Activated T-cell treated with anti-CD3 and anti-CD28 coated beads, Interleukin-2, amount 50 U/mL, for 72 hours (primary cell): ENCODE measurements at regions not wholly inside any gene's neighbourhood (a gene's known extent, or its start where the extent isn't known, plus 50 kb on each side); places are given as distances from the start of the nearest gene placed in this dataset.
"Not testable (repeated sequence)": the region's sequence is repeated elsewhere in the genome, so short reads cannot be mapped to it uniquely, and the experiment has no call there.

Source experiments
- ATAC-seq, 2 donors: fragments of 150-1000 bp; cut with Tn5 transposase; replicated peaks in 1 of 2; 2 replicates each; pipeline ENCODE4 v1.10.0; 2021; ENCODE audit warnings: moderate library complexity in 2 of 2, mild to moderate bottlenecking in 1 of 2
- DNase-seq, 2 donors: peaks; one replicate each; pipeline ENCODE4 v3.0.0; 2021 to 2022; ENCODE audit warnings: mixed read lengths in 1 of 2
- H3K27ac Mint-ChIP-seq: one replicate; pipeline ENCODE4 v1.8.0; 2022; ENCODE audit warnings: mild to moderate bottlenecking, moderate library complexity, mixed read lengths
- H3K27me3 Mint-ChIP-seq: one replicate; pipeline ENCODE4 v1.8.0; 2022; ENCODE audit warnings: low read depth, mixed read lengths
- H3K36me3 Mint-ChIP-seq, 2 donors: one replicate each; pipeline ENCODE4 v1.8.0; 2022; ENCODE audit warnings: mixed read lengths in 2 of 2, mild to moderate bottlenecking in 1 of 2; ENCODE audit not compliant: insufficient read depth in 2 of 2
- H3K4me1 Mint-ChIP-seq: one replicate; pipeline ENCODE4 v1.8.0; 2022; ENCODE audit warnings: low read depth, mixed read lengths
- H3K4me3 Mint-ChIP-seq, 2 donors: one replicate each; pipeline ENCODE4 v1.8.0; 2022; ENCODE audit warnings: mild to moderate bottlenecking in 2 of 2, mixed read lengths in 2 of 2, moderate library complexity in 2 of 2
- H3K9me3 Mint-ChIP-seq, 2 donors: one replicate each; pipeline ENCODE4 v1.8.0; 2022; ENCODE audit warnings: mixed read lengths in 2 of 2

DNA sequence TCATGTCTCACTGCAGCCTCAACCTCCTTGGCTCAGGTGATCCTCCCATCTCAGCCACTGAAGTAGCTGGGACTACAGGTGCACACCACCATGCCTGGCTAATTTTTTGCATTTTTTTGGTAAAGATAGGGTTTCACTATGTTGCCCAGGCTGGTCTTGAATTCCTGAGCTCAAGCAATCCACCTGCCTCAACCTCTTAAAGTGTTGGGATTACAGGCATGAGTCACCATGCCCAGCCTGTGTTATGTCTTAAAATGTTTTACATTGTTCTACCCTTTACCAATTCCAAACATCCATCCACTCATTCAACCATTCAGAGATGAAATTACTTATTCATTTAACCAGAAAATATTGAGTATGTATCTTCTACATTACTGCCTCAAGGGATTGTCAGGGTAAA lies 111.6 kb upstream of the BTG1 start:
- ATAC-seq (no peak), DNase-seq (no peak)
- Mint-ChIP-seq H3K4me3 (no peak overlapping the region), H3K9me3 (no peaks in the 10 kb centered on the region), H3K36me3 (peaks cover 0 to 2% of the 10 kb centered on the region in 2 donors), H3K4me1 (peaks cover 20% of the 10 kb centered on the region), H3K27me3 (no peaks in the 10 kb centered on the region), H3K27ac (no peak overlapping the region)

DNA sequence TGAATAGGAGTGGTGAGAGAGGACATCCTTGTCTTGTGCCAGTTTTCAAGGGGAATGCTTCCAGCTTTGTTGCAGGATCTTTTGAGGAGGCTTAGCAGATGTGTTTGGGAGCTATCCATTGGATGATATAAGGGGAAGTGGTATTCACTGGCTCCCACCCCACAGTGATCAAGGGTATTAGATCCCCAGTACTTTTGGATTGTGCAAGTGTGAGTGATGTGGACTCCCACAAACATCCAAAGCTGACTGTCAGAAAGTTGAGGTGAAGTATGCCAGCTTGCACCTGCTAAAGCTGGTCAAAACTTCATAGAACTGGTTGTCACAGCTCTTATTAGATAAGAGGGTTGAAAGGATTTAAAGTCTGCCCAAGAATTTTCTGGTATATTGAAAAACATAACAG lies 110.1 kb upstream of the BTG1 start:
- no peaks in the 10 kb centered on the region for H3K9me3 Mint-ChIP-seq
- H3K27ac Mint-ChIP-seq: no peak overlapping the region
- H3K36me3 Mint-ChIP-seq: peaks cover 0 to 2% of the 10 kb centered on the region in 2 donors
- no peak for ATAC-seq
- no peaks in the 10 kb centered on the region for H3K27me3 Mint-ChIP-seq
- H3K4me1 Mint-ChIP-seq: peaks cover 24% of the 10 kb centered on the region
- DNase-seq: no peak
- H3K4me3 Mint-ChIP-seq: no peak overlapping the region

DNA sequence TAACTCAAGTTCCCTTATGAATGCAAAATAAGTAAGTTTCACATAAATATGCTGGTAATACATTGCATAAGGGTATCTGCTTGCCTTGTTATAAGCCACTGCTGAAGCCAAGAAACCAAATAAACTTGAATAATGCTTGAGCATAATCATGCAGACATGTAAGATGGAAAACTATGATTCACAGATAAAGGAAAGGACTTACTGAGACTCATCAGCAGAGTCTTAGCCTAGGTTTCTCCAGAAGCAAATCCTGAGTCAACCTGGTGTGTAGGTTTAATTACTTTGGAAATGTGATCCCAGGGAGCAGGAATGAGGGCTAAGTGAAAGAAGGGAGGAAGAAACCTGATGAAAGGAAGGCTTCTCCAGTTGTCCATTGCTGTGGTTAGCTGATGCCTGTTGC lies 107.7 kb upstream of the BTG1 start:
- peaks cover 11% of the 10 kb centered on the region for H3K4me1 Mint-ChIP-seq
- no peak overlapping the region for H3K4me3 Mint-ChIP-seq
- H3K9me3 Mint-ChIP-seq: peaks cover 0 to 6% of the 10 kb centered on the region in 2 donors
- DNase-seq (no peak), ATAC-seq (no peak)
- no peaks in the 10 kb centered on the region for H3K27me3 Mint-ChIP-seq
- no peak overlapping the region for H3K27ac Mint-ChIP-seq
- H3K36me3 Mint-ChIP-seq: peaks cover 0 to 2% of the 10 kb centered on the region in 2 donors

DNA sequence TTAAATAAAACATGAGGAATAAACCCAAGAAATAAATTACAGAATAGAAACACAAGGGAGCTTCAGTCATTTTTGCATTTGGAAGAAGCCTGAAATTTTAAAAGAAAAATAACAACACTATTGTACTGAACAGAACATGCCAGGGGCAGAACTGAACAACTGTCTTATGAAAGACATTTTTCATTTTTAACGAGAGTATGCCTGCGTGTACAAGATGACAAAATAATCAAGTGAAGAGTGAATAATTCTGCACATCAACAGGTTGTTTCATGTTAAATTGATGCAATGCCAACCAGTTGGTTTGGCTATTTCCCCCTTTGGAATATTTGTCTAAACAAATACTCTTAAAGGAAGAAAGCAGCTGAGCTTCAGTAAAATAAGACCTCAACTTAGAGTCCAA lies 103.3 kb upstream of the BTG1 start:
- H3K27me3 Mint-ChIP-seq: no peaks in the 10 kb centered on the region
- peaks cover 0 to 2% of the 10 kb centered on the region in 2 donors for H3K36me3 Mint-ChIP-seq
- no peak for ATAC-seq
- H3K27ac Mint-ChIP-seq: no peak overlapping the region
- H3K4me3 Mint-ChIP-seq: no peak overlapping the region
- DNase-seq: no peak
- peaks cover 18% of the 10 kb centered on the region for H3K4me1 Mint-ChIP-seq
- H3K9me3 Mint-ChIP-seq: peaks cover 0 to 6% of the 10 kb centered on the region in 2 donors

DNA sequence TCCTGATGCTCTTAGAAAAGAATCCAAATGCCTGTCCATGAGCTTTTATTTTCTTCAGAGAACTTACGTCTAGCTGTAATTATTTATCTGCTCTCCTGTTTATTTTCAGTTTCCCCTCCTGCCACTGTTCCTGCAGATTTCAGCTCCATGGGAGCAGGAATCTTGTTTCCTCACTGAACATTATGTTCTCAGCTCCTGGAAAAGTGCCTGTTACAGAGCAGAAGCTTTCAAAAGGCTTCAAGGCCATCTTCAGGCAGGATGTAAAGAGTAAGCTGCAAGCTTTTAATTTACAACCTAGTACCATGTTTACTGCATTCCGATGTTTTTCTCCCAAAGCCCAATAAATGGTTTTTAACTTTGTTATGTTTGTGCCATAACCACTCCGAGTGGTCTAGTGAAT lies 98.4 kb upstream of the BTG1 start:
- no peak for DNase-seq
- Mint-ChIP-seq H3K36me3 (peaks cover under 1 to 2% of the 10 kb centered on the region in 2 donors), H3K27ac (no peak overlapping the region), H3K4me3 (no peak overlapping the region), H3K4me1 (peaks cover 19% of the 10 kb centered on the region), H3K9me3 (no peaks in the 10 kb centered on the region), H3K27me3 (no peaks in the 10 kb centered on the region)
- ATAC-seq: no peak

DNA sequence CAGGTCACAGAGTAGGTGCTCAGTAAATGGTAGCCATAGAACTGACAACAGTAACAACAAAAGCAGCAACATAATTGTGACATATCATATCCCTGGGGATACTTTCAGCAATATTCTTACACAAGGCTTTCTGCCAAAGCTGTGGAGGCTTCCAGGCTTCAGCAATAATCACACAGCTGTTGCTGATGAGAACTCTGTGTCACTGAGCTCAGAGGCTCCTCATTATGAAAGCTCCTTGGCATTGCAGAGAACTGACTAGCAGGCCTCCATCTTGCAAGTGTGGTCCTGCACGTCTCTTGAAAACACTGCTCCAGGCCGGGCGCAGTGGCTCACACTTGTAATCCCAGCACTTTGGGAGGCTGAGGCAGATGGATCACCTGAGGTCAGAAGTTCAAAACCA lies 97.3 kb upstream of the BTG1 start:
- H3K27ac Mint-ChIP-seq: no peak overlapping the region
- no peak for ATAC-seq

DNA sequence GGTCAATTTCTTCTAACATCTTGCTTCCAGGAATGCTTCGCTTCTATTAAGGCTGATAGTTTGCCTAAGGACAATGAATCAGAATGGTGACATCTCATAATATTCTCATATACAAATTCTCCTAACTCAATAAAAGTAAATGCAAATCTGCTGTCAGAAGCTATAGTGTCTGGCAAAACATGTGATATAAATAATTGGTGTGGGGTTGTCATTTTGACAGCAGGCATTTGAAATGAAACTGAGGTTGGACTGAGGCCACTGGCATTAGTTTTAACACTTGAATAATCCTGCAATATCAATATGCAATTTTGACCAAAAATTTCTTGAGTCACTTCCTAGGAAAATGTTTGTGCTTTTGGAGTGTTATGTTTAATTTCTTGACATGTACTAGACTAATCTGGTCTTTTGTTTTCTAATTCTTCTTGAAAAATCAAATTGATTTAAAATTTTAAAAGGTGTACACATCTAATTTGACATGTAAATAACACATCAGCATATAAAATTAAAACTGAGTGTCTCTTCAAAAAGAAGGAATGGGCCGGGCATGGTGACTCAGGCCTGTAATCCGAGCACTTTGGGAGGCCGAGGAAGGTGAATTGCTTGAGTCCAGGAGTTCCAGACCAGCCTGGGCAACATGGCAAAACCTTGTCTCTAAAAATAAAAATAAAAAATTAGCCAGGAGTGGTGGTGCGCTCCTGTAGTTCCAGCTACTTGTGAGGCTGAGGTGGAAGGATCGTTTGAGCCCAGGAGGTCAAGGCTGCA lies 92.3 kb upstream of the BTG1 start:
- no peak for DNase-seq
- Mint-ChIP-seq H3K9me3 (no peaks in the 10 kb centered on the region), H3K4me1 (peaks cover 26% of the 10 kb centered on the region)

More for the DNA sequence above, 97.3 kb upstream of the BTG1 start:
- H3K4me1 Mint-ChIP-seq: peaks cover 19% of the 10 kb centered on the region
- H3K4me3 Mint-ChIP-seq: no peak overlapping the region
- H3K36me3 Mint-ChIP-seq: peaks cover 1 to 2% of the 10 kb centered on the region in 2 donors
- no peak for DNase-seq
- H3K9me3 Mint-ChIP-seq: no peaks in the 10 kb centered on the region
- H3K27me3 Mint-ChIP-seq: no peaks in the 10 kb centered on the region

GRCh38 chr12:92237262-92237661 lies 91.6 kb upstream of the BTG1 start:
- H3K27ac Mint-ChIP-seq: peak overlapping the region; percentile 7

More for the DNA sequence above, 92.3 kb upstream of the BTG1 start:
- peaks cover 0 to 1% of the 10 kb centered on the region in 2 donors for H3K36me3 Mint-ChIP-seq
- H3K27ac Mint-ChIP-seq: no peak overlapping the region
- no peak overlapping the region for H3K4me3 Mint-ChIP-seq
- no peaks in the 10 kb centered on the region for H3K27me3 Mint-ChIP-seq
- no peak for ATAC-seq

DNA sequence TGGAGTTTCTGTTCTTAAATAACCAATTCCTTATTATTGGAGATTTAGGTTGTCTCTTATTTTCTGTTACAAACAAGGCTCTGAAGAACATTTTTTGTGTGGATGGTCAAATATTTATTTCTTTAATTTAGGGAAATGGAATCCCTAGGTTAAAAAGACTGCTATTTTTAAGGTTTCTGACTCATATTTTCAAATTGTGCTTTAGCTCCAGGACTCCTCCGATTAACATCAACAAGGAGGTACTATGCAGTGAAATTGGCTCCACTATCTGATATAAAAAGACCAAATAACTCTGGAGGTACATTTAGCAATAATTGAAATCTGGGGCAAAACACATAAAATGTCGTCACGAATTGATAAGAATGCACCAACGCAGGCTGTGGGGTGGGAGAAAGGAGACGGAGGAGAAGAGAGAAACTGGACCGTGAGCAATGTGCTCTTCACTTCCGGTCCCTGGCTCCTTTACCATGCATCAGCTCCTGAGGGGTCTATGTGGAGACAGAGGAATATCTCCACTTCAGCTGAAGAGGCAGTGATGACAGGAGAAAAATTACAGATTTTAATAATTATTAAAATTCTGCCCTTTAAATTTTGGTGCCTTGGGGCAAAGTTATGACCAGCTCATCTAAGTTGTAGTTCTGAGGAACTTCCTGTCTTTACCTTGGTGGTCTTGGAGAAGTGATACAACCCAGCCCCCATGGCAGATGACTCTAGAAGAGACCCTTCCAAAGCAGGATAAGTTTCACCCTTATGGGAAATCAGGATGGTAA lies 90.2 kb upstream of the BTG1 start:
- peaks cover 21% of the 10 kb centered on the region for H3K4me1 Mint-ChIP-seq

More at GRCh38 chr12:92237262-92237661, 91.6 kb upstream of the BTG1 start:
- Mint-ChIP-seq H3K9me3 (no peaks in the 10 kb centered on the region), H3K4me3 (no peak overlapping the region), H3K4me1 (peaks cover 28% of the 10 kb centered on the region), H3K27me3 (no peaks in the 10 kb centered on the region), H3K36me3 (peaks cover 0 to 1% of the 10 kb centered on the region in 2 donors)
- ATAC-seq (no peak), DNase-seq (no peak)

DNA sequence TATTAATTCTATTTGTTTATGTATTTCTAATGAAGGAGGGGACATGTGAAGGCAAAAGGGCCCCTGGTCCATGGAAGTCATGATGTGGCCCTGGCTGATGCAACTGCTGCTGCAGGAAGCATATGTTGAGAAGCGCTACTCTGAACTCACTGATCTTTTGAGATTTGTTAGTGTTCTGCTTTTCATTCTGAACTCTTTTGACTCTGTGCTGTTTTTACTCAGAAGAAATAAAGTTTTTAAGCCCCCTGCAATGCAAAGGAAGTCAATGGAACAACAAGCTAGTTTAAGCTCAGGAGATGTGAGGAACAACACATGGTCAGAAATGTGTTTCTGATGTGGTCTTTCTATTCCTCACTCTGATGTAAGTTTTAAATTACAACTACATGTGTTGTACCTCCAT lies 88.9 kb upstream of the BTG1 start:
- peaks cover 21% of the 10 kb centered on the region for H3K4me1 Mint-ChIP-seq
- peaks cover 0 to 1% of the 10 kb centered on the region in 2 donors for H3K36me3 Mint-ChIP-seq
- ATAC-seq (peak in 1 of 2 donors; percentile 48), DNase-seq (peak in 1 of 2 donors; percentile 8)
- H3K4me3 Mint-ChIP-seq: peak overlapping the region; percentile 31 to 39
- no peaks in the 10 kb centered on the region for H3K27me3 Mint-ChIP-seq
- H3K9me3 Mint-ChIP-seq: no peaks in the 10 kb centered on the region
- H3K27ac Mint-ChIP-seq: peak overlapping the region; percentile 83

More for the DNA sequence above, 90.2 kb upstream of the BTG1 start:
- Mint-ChIP-seq H3K9me3 (no peaks in the 10 kb centered on the region), H3K27me3 (no peaks in the 10 kb centered on the region), H3K27ac (no peak overlapping the region), H3K36me3 (peaks cover 0 to 1% of the 10 kb centered on the region in 2 donors), H3K4me3 (no peak overlapping the region)
- ATAC-seq (no peak), DNase-seq (no peak)

DNA sequence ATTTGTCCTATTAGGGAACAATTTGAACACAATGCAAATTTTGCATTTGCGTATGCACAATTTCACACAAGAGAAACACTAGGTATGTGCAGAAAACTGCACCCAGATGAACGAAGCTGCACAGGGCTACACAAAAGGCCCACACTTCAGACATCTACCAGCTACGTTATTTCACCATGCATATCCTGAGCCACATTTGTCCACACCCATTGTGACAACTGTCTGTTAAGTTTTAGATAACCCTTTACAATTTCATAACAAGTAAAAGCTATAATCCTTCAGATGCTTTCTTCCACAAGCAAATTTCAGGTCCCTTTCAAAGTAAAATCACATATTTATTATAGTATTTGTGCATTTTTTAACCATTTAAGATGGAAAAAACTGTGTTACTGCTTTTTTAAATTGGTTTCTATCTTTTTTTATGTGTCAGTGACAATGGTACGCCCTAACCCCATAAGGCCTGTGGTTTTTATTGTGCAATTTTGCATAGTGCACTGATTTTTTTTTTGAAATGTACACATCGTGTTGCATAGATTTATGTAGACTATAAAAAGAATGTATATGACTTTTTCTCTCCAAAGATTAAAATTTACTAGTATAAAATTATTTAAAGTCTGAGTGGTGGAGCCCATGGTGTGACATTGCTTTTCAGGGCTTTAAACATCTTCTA lies 87.8 kb upstream of the BTG1 start:
- Mint-ChIP-seq H3K9me3 (no peaks in the 10 kb centered on the region), H3K36me3 (no peaks in the 10 kb centered on the region), H3K4me3 (no peak overlapping the region), H3K27me3 (no peaks in the 10 kb centered on the region), H3K27ac (no peak overlapping the region), H3K4me1 (peaks cover 27% of the 10 kb centered on the region)
- DNase-seq (no peak), ATAC-seq (no peak)

DNA sequence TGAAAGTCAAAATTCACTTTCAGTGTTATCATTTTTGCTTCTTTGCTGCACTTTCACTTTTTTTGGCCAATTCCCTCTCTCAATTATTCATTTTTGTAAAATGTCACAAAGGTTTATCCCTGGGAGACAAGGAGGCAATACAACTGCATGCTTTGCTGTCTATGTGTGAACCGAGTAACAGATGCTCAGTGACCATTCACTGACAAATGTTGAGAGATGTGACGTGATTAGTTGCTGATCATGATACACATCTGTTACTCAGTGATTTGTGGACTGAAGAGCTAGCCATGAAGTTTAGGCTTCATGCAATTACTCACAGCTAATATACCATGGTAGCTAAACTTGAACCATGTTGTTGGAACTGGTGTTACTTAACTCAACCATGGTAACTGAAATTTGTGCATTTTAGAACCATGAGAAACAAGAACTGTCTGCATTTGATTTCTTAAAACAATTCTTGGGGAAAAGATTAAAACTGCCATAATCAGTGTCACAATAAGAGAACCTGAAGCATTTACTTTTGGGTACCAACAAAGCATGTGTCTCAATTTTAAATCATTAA lies 86.8 kb upstream of the BTG1 start:
- not testable (repeated sequence) for H3K9me3 Mint-ChIP-seq, H3K27ac Mint-ChIP-seq, ATAC-seq, H3K36me3 Mint-ChIP-seq, DNase-seq, H3K27me3 Mint-ChIP-seq, H3K4me3 Mint-ChIP-seq
- peaks cover 28% of the 10 kb centered on the region for H3K4me1 Mint-ChIP-seq

DNA sequence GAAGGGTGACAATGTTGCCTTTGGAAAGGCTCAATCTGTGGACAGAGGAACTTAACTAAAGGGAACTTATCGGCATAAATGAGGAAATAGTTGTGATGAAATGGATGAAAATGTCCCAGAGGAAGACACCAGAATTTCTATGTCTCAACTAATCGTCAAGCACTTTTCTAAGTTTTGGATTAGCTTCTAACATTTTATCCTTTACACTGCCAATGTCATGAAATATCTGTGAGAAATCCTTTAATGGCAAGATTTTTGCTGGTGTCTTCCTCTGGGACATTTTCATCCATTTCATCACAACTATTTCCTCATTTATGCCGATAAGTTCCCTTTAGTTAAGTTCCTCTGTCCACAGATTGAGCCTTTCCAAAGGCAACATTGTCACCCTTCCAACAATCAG lies 86.3 kb upstream of the BTG1 start:
- not testable (repeated sequence) for H3K9me3 Mint-ChIP-seq

More for the DNA sequence above, 86.3 kb upstream of the BTG1 start:
- not testable (repeated sequence) for H3K27me3 Mint-ChIP-seq, DNase-seq, H3K36me3 Mint-ChIP-seq, H3K4me3 Mint-ChIP-seq, ATAC-seq, H3K27ac Mint-ChIP-seq
- peaks cover 28% of the 10 kb centered on the region for H3K4me1 Mint-ChIP-seq
